ENCODE measurements at regions not wholly inside any gene's neighbourhood (a gene's known extent, or its start where the extent isn't known, plus 50 kb on each side); places are given as distances from the start of the nearest gene placed in this dataset.

GRCh38 chr4:144910723-144911122, 187.3 kb downstream of the ANAPC10 start:
- H3K56ac ChIP-seq (replicated peaks; ENCODE audit: insufficient read length, low read depth, low read length): no peak overlapping the region
- H4K91ac ChIP-seq (replicated peaks; ENCODE audit: insufficient read length, low read length): no peak overlapping the region
- H4K20me1 ChIP-seq (replicated peaks in 1 of 2; ENCODE audit: control insufficient read depth in 1 of 2, insufficient read depth in 2 of 2, low read length in 2 of 2): no peaks in the 10 kb centered on the region
- H2BK15ac ChIP-seq (ENCODE audit: low read length): no peak overlapping the region
- H3K27me3 ChIP-seq (replicated peaks in 1 of 4; ENCODE audit: control insufficient read depth in 3 of 4, extremely low read depth in 1 of 4, insufficient read depth in 3 of 4, low read length in 3 of 4): no peaks in the 10 kb centered on the region
- no peaks in the 10 kb centered on the region for H3K4me1 ChIP-seq (replicated peaks in 1 of 4; ENCODE audit: control insufficient read depth in 3 of 4, insufficient read depth in 4 of 4, low read length in 3 of 4)
- DNase-seq (ENCODE audit: low read depth in 1 of 2, low spot score in 2 of 2) (no peak), FAIRE-seq (no peak)
- H3K36me3 ChIP-seq (ENCODE audit: control insufficient read depth in 2 of 4, insufficient read depth in 4 of 4, low read length in 3 of 4): no peaks in the 10 kb centered on the region
- no peak overlapping the region for H3K4me3 ChIP-seq (ENCODE audit: extremely low read depth in 1 of 4, insufficient read depth in 2 of 4, low read depth in 3 of 4, low read length in 4 of 4)
- no peak overlapping the region for H4K8ac ChIP-seq (ENCODE audit: extremely low read depth, insufficient read depth, low read length)
- H2BK5ac ChIP-seq (ENCODE audit: low read depth, low read length): no peak overlapping the region
- ChIA-PET POLR2A (ENCODE audit: partially characterized antibody) (interaction anchor here (0.5 to 0.7 kb wide), 2 partner anchors 184 to 220 kb away, joined by 3 read pairs; no protein-coding TSS in a partner anchor), CTCF (ENCODE audit: partially characterized antibody) (interaction anchor here (0.6 to 1.2 kb wide), 2 partner anchors 9 to 705 kb away, joined by 3 to 4 read pairs; no protein-coding TSS in a partner anchor)
- H2AFZ ChIP-seq (ENCODE audit: low read length): no peak overlapping the region
- H3K79me1 ChIP-seq (ENCODE audit: low read depth, low read length): no peaks in the 10 kb centered on the region
- no peaks in the 10 kb centered on the region for H3K79me2 ChIP-seq (ENCODE audit: control insufficient read depth in 1 of 2, insufficient read depth in 2 of 2, low read length in 2 of 2)
- H3K9me3 ChIP-seq (ENCODE audit: insufficient read depth in 2 of 2, low read depth in 1 of 2, low read length in 1 of 2): no peaks in the 10 kb centered on the region
- no peak overlapping the region for H2BK12ac ChIP-seq (ENCODE audit: low read depth, low read length)
- H2BK120ac ChIP-seq (replicated peaks; ENCODE audit: low read depth, low read length): no peak overlapping the region
- no peak overlapping the region for H2BK20ac ChIP-seq (ENCODE audit: low read length)
- H3K23ac ChIP-seq (ENCODE audit: insufficient read length): no peak overlapping the region
- H3K4me2 ChIP-seq (ENCODE audit: insufficient read depth in 1 of 2, low read depth in 2 of 2, low read length in 2 of 2): no peak overlapping the region
- WGBS, 2 experiments (ENCODE audit: extremely low coverage in 1 of 2, insufficient coverage in 1 of 2, insufficient read length in 1 of 2, insufficient replicate concordance in 2 of 2, low coverage in 1 of 2, low lambda C conversion rate in 2 of 2, missing lambda C conversion rate in 1 of 2): 88% methylated on average over 2 of the region's 2 CpGs; no CpG with 5 or more reads in 1 of the 2 experiments
- H3K27ac ChIP-seq (ENCODE audit: low read depth, low read length): no peak overlapping the region
- no peak overlapping the region for H4K5ac ChIP-seq (ENCODE audit: insufficient read length, low read depth, low read length)
- H3K14ac ChIP-seq (ENCODE audit: insufficient read length): no peak overlapping the region
- H2AK5ac ChIP-seq (ENCODE audit: low read depth, low read length): no peak overlapping the region
- TF ChIP-seq FOSL1 (IDR thresholded peaks at IDR 0.05; ENCODE audit: insufficient read depth, low read depth, low read length) (no peak), CEBPB (IDR thresholded peaks at IDR 0.05; ENCODE audit: low read depth, low read length) (no peak), POU5F1 (IDR thresholded peaks at IDR 0.05; ENCODE audit: low read depth, low read length) (no peak), TBP (IDR thresholded peaks at IDR 0.05; ENCODE audit: low read depth, low read length) (no peak), JUN (IDR thresholded peaks at IDR 0.05; ENCODE audit: low read depth, low read length) (no peak), NRF1 (IDR thresholded peaks at IDR 0.05; ENCODE audit: low read depth, low read length) (no peak), E2F6 (IDR thresholded peaks at IDR 0.05) (no peak), RBBP5 (IDR thresholded peaks at IDR 0.05; ENCODE audit: borderline replicate concordance, low read depth, low read length) (no peak), RXRA (IDR thresholded peaks at IDR 0.05; ENCODE audit: insufficient read depth, low read depth, low read length) (no peak), EP300 (IDR thresholded peaks at IDR 0.05; ENCODE audit: borderline replicate concordance in 1 of 2, low read depth in 2 of 2, low read length in 2 of 2) (no peak), RAD21 (IDR thresholded peaks at IDR 0.05 in 1 of 2, conservative IDR thresholded peaks at IDR 0.05 in 1 of 2; ENCODE audit: low read depth in 2 of 2, low read length in 2 of 2) (no peak), BCL11A (IDR thresholded peaks at IDR 0.05; ENCODE audit: low read depth in 2 of 2, low read length in 2 of 2) (no peak), SP2 (IDR thresholded peaks at IDR 0.05; ENCODE audit: low read length) (no peak), CTBP2 (IDR thresholded peaks at IDR 0.05; ENCODE audit: borderline replicate concordance, insufficient read depth, insufficient read length, low read length) (no peak)
- H3K18ac ChIP-seq (ENCODE audit: extremely low read depth, low read length): no peak overlapping the region
- H3K23me2 ChIP-seq (ENCODE audit: low read depth, low read length): no peaks in the 10 kb centered on the region
- H3K9ac ChIP-seq (replicated peaks in 1 of 4; ENCODE audit: extremely low read depth in 1 of 4, low read depth in 3 of 4, low read length in 3 of 4): no peak overlapping the region
- H3K4ac ChIP-seq (replicated peaks; ENCODE audit: insufficient read length, low read depth, low read length): no peak overlapping the region
